Mesendoderm (in vitro differentiated cells): ENCODE measurements at regions not wholly inside any gene's neighbourhood (a gene's known extent, or its start where the extent isn't known, plus 50 kb on each side); places are given as distances from the start of the nearest gene placed in this dataset.

Experiments used
- DNase-seq: peaks from one replicate; pipeline ENCODE4 v3.0.0; 2013
- H2AK5ac ChIP-seq: 2 replicates; pipeline ENCODE4 v1.6.1; 2013; ENCODE audit warnings: low read length, inconsistent platforms
- H2BK120ac ChIP-seq: 2 replicates; pipeline ENCODE4 v1.6.1; 2013; ENCODE audit warnings: low read depth, mild to moderate bottlenecking, low read length, moderate library complexity, mixed read lengths
- H2BK15ac ChIP-seq: replicated peaks from 2 replicates; pipeline ENCODE4 v1.6.1; 2013; ENCODE audit warnings: low read depth, mild to moderate bottlenecking, moderate library complexity
- H2BK5ac ChIP-seq: 2 replicates; pipeline ENCODE4 v1.6.1; 2013; ENCODE audit warnings: low read length, inconsistent platforms
- H3K18ac ChIP-seq: 2 replicates; pipeline ENCODE4 v1.6.1; 2013; ENCODE audit warnings: mild to moderate bottlenecking, low read length, mixed read lengths
- H3K23ac ChIP-seq: one replicate; pipeline ENCODE4 v1.6.1; 2013; ENCODE audit warnings: low read length
- H3K27ac ChIP-seq: 2 replicates; pipeline ENCODE4 v1.5.1; 2013; ENCODE audit warnings: low read depth, mild to moderate bottlenecking, inconsistent platforms, low read length, moderate library complexity
- H3K27me3 ChIP-seq: 2 replicates; pipeline ENCODE4 v1.6.1; 2013; ENCODE audit warnings: low read length, control low read depth, mild to moderate bottlenecking, inconsistent platforms; ENCODE audit not compliant: insufficient read depth, poor library complexity
- H3K36me3 ChIP-seq: 2 replicates; pipeline ENCODE4 v1.6.1; 2013; ENCODE audit warnings: low read length, inconsistent platforms; ENCODE audit not compliant: control insufficient read depth, insufficient read depth
- H3K4ac ChIP-seq: one replicate; pipeline ENCODE4 v1.6.1; 2013; ENCODE audit warnings: low read depth, mild to moderate bottlenecking, low read length, moderate library complexity
- H3K4me1 ChIP-seq: 2 replicates; pipeline ENCODE4 v1.6.1; 2013; ENCODE audit warnings: low read depth, low read length, inconsistent platforms; ENCODE audit not compliant: control insufficient read depth
- H3K4me2 ChIP-seq: 2 replicates; pipeline ENCODE4 v1.6.1; 2013; ENCODE audit warnings: low read length
- H3K4me3 ChIP-seq: 2 replicates; pipeline ENCODE4 v1.5.1; 2013; ENCODE audit warnings: mild to moderate bottlenecking, low read length
- H3K56ac ChIP-seq: one replicate; pipeline ENCODE4 v1.6.1; 2013; ENCODE audit warnings: low read length
- H3K79me1 ChIP-seq: 2 replicates; pipeline ENCODE4 v1.6.1; 2013; ENCODE audit warnings: low read length, inconsistent platforms
- H3K79me2 ChIP-seq: 2 replicates; pipeline ENCODE4 v1.6.1; 2013; ENCODE audit warnings: mild to moderate bottlenecking, low read length; ENCODE audit not compliant: control insufficient read depth, insufficient read depth
- H3K9ac ChIP-seq: 2 replicates; pipeline ENCODE4 v1.6.1; 2013; ENCODE audit warnings: low read length, inconsistent platforms
- H4K5ac ChIP-seq: one replicate; pipeline ENCODE4 v1.6.1; 2013; ENCODE audit warnings: low read length
- H4K8ac ChIP-seq: one replicate; pipeline ENCODE4 v1.6.1; 2013; ENCODE audit warnings: low read depth, mild to moderate bottlenecking, control low read depth, low read length, moderate library complexity
- WGBS: extraction: QIAGEN DNeasy Blood & Tissue Kit; methylation state at CpG from one replicate; pipeline ENCODE4 v1.1.7; 2013; ENCODE audit warnings: low lambda C conversion rate, missing lambda C conversion rate; ENCODE audit not compliant: insufficient coverage; ENCODE audit errors: extremely low coverage; 5-methylcytosine and 5-hydroxymethylcytosine counted together

GRCh38 chr22:49102367-49102766 lies 725.3 kb downstream of the BRD1 start:
- no peaks in the 10 kb centered on the region for H3K36me3 ChIP-seq
- H2AK5ac ChIP-seq: no peak overlapping the region
- H3K4me2 ChIP-seq: no peak overlapping the region
- no peak for DNase-seq
- no peak overlapping the region for H4K5ac ChIP-seq
- no peak overlapping the region for H4K8ac ChIP-seq
- H3K27ac ChIP-seq: no peak overlapping the region
- H3K4me1 ChIP-seq: no peaks in the 10 kb centered on the region
- H2BK5ac ChIP-seq: no peak overlapping the region
- H2BK120ac ChIP-seq: no peak overlapping the region
- no peaks in the 10 kb centered on the region for H3K27me3 ChIP-seq
- no peak overlapping the region for H3K4me3 ChIP-seq
- H3K79me1 ChIP-seq: no peaks in the 10 kb centered on the region
- H3K9ac ChIP-seq: no peak overlapping the region
- WGBS: no CpG with 5 or more reads among the region's 20 CpGs
- H3K79me2 ChIP-seq: no peaks in the 10 kb centered on the region
- H3K56ac ChIP-seq: no peak overlapping the region
- no peak overlapping the region for H2BK15ac ChIP-seq
- no peak overlapping the region for H3K23ac ChIP-seq
- H3K4ac ChIP-seq: no peak overlapping the region
- H3K18ac ChIP-seq: no peak overlapping the region

- Histone ChIP-seq H3K27ac (no peak overlapping the region), H3K79me2 (no peaks in the 10 kb centered on the region), H3K4ac (no peak overlapping the region), H3K4me2 (no peak overlapping the region), H2BK120ac (no peak overlapping the region), H4K8ac (no peak overlapping the region), H3K36me3 (no peaks in the 10 kb centered on the region), H3K23ac (no peak overlapping the region), H3K18ac (no peak overlapping the region), H3K27me3 (no peaks in the 10 kb centered on the region), H3K4me3 (no peak overlapping the region), H2AK5ac (no peak overlapping the region), H4K5ac (no peak overlapping the region), H3K79me1 (no peaks in the 10 kb centered on the region), H2BK5ac (no peak overlapping the region), H2BK15ac (no peak overlapping the region), H3K9ac (no peak overlapping the region), H3K4me1 (no peaks in the 10 kb centered on the region), H3K56ac (no peak overlapping the region)
- no CpG with 5 or more reads among the region's 8 CpGs for WGBS
- DNase-seq: no peak
These were observed 725.8 kb downstream of the BRD1 start for GRCh38 chr22:49101873-49102272.

- Histone ChIP-seq H3K4me1 (no peaks in the 10 kb centered on the region), H4K5ac (no peak overlapping the region), H2BK5ac (no peak overlapping the region), H3K27me3 (no peaks in the 10 kb centered on the region), H2AK5ac (no peak overlapping the region), H3K18ac (no peak overlapping the region), H3K56ac (no peak overlapping the region), H3K4me2 (no peak overlapping the region), H3K36me3 (no peaks in the 10 kb centered on the region), H2BK120ac (no peak overlapping the region), H3K79me1 (no peaks in the 10 kb centered on the region), H3K4ac (no peak overlapping the region), H3K9ac (no peak overlapping the region), H2BK15ac (no peak overlapping the region), H3K4me3 (no peak overlapping the region), H3K79me2 (no peaks in the 10 kb centered on the region), H3K23ac (no peak overlapping the region), H4K8ac (no peak overlapping the region), H3K27ac (no peak overlapping the region)
- DNase-seq: no peak
- WGBS: no CpG with 5 or more reads among the region's 8 CpGs
These were observed 726.4 kb downstream of the BRD1 start for GRCh38 chr22:49101225-49101624.

GRCh38 chr22:49100773-49101172 lies 726.9 kb downstream of the BRD1 start:
- Histone ChIP-seq H4K5ac (no peak overlapping the region), H3K4me1 (no peaks in the 10 kb centered on the region), H3K79me1 (no peaks in the 10 kb centered on the region), H3K27me3 (no peaks in the 10 kb centered on the region), H3K9ac (no peak overlapping the region), H3K27ac (no peak overlapping the region), H4K8ac (no peak overlapping the region), H3K18ac (no peak overlapping the region), H3K79me2 (no peaks in the 10 kb centered on the region), H3K56ac (no peak overlapping the region), H3K4me2 (no peak overlapping the region), H3K36me3 (no peaks in the 10 kb centered on the region), H2BK120ac (no peak overlapping the region), H2AK5ac (no peak overlapping the region), H3K4me3 (no peak overlapping the region), H2BK5ac (no peak overlapping the region), H2BK15ac (no peak overlapping the region), H3K4ac (no peak overlapping the region), H3K23ac (no peak overlapping the region)
- no CpG with 5 or more reads among the region's 17 CpGs for WGBS
- DNase-seq: no peak

GRCh38 chr22:49100316-49100715 lies 727.4 kb downstream of the BRD1 start:
- WGBS: no CpG with 5 or more reads among the region's 9 CpGs
- H2AK5ac ChIP-seq: no peak overlapping the region
- H3K79me1 ChIP-seq: no peaks in the 10 kb centered on the region

GRCh38 chr22:49099496-49100124 lies 728.1 kb downstream of the BRD1 start:
- no peak overlapping the region for H3K23ac ChIP-seq
- H3K27ac ChIP-seq: no peak overlapping the region
- no peak overlapping the region for H2BK15ac ChIP-seq
- no peaks in the 10 kb centered on the region for H3K4me1 ChIP-seq
- H3K18ac ChIP-seq: no peak overlapping the region
- no peak overlapping the region for H3K4me2 ChIP-seq
- no peak overlapping the region for H2AK5ac ChIP-seq
- peak; percentile 13 for DNase-seq
- H4K8ac ChIP-seq: no peak overlapping the region
- WGBS: no CpG with 5 or more reads among the region's 15 CpGs
- no peaks in the 10 kb centered on the region for H3K79me2 ChIP-seq
- H3K4me3 ChIP-seq: no peak overlapping the region
- no peaks in the 10 kb centered on the region for H3K36me3 ChIP-seq
- H4K5ac ChIP-seq: no peak overlapping the region
- no peak overlapping the region for H2BK120ac ChIP-seq
- H3K9ac ChIP-seq: no peak overlapping the region
- H2BK5ac ChIP-seq: no peak overlapping the region
- no peak overlapping the region for H3K4ac ChIP-seq
- H3K79me1 ChIP-seq: no peaks in the 10 kb centered on the region
- no peak overlapping the region for H3K56ac ChIP-seq
- no peaks in the 10 kb centered on the region for H3K27me3 ChIP-seq

More at GRCh38 chr22:49100316-49100715, 727.4 kb downstream of the BRD1 start:
- Histone ChIP-seq H3K27me3 (no peaks in the 10 kb centered on the region), H3K56ac (no peak overlapping the region), H3K4ac (no peak overlapping the region), H3K36me3 (no peaks in the 10 kb centered on the region), H4K5ac (no peak overlapping the region), H3K18ac (no peak overlapping the region), H3K23ac (no peak overlapping the region), H3K9ac (no peak overlapping the region), H3K4me3 (no peak overlapping the region), H2BK5ac (no peak overlapping the region), H3K4me1 (no peaks in the 10 kb centered on the region), H2BK15ac (no peak overlapping the region), H3K4me2 (no peak overlapping the region), H2BK120ac (no peak overlapping the region), H3K27ac (no peak overlapping the region), H3K79me2 (no peaks in the 10 kb centered on the region), H4K8ac (no peak overlapping the region)
- no peak for DNase-seq
